ENCODE measurements at regions not wholly inside any gene's neighbourhood (a gene's known extent, or its start where the extent isn't known, plus 50 kb on each side); places are given as distances from the start of the nearest gene placed in this dataset.

GRCh38 chr10:124267231-124267885 is 151.4 kb downstream of the OAT start:
- no peak for TF ChIP-seq CTCF (conservative IDR thresholded peaks at IDR 0.05 in 1 of 2, IDR thresholded peaks at IDR 0.05 in 1 of 2; ENCODE audit: low read depth in 1 of 2, low read length in 2 of 2)
- no peak for TF ChIP-seq EZH2 (IDR thresholded peaks at IDR 0.05; ENCODE audit: low read length, missing control alignments)

Measured in fibroblast of lung (primary cell).